Esophagus squamous epithelium (tissue), 5 donors: ENCODE measurements at regions not wholly inside any gene's neighbourhood (a gene's known extent, or its start where the extent isn't known, plus 50 kb on each side); places are given as distances from the start of the nearest gene placed in this dataset.

Source experiments
- DNase-seq: peaks from one replicate; lab custom pipeline; 2025; lab: John Stamatoyannopoulos, UW
- H3K27ac ChIP-seq, 4 donors: fragments of 200-600 bp; sonication (generic); one replicate each; pipeline ENCODE4 v1.5.1; 2016 to 2019; ENCODE audit warnings: mild to moderate bottlenecking in 1 of 4
- H3K27me3 ChIP-seq, 4 donors: fragments of 200-600 bp; sonication (generic); 1 replicate in 3 of 4; 2 replicates in 1 of 4; pipeline versions ENCODE4 v1.5.1 to v1.6.0; 2017 to 2021; ENCODE audit warnings: antibody characterized with exemption in 1 of 4
- H3K36me3 ChIP-seq, 3 donors: fragments of 200-600 bp; sonication (generic); one replicate each; pipeline ENCODE4 v1.5.1; 2016 to 2019
- H3K4me1 ChIP-seq, 3 donors: fragments of 200-600 bp; sonication (generic); one replicate each; pipeline ENCODE4 v1.5.1; 2017 to 2019
- H3K4me3 ChIP-seq, 4 donors: fragments of 200-600 bp; sonication (generic); 1 replicate in 3 of 4; 2 replicates in 1 of 4; pipeline ENCODE4 v1.5.1; 2016 to 2019; ENCODE audit warnings: mild to moderate bottlenecking in 2 of 4, moderate library complexity in 1 of 4
- H3K9me3 ChIP-seq, 3 donors: fragments of 200-600 bp; sonication (generic); one replicate each; pipeline ENCODE4 v1.5.1; 2016 to 2019
- POLR2A ChIP-seq, 4 donors: fragments of 450-650 bp; IDR thresholded peaks; one replicate each; pipeline ENCODE4 v1.6.1; 2017; ENCODE audit warnings: antibody characterized with exemption in 4 of 4, mild to moderate bottlenecking in 4 of 4, moderate library complexity in 3 of 4
- WGBS, 2 donors: methylation state at CpG; one replicate each; pipeline ENCODE4 v1.1.5; 2018; 5-methylcytosine and 5-hydroxymethylcytosine counted together
- intact Hi-C: fragments of 100-400 bp; cut with DNase I; formaldehyde crosslinking; loops from one replicate; pipeline ENCODE4 v1.15.0; 2022
- TF ChIP-seq, protein P1 (sequence below), 6 experiments: fragments of 450-650 bp in 4 of 6; fragments of 200-600 bp in 2 of 6; sonication (generic) in 2 of 6; IDR thresholded peaks; one replicate each; pipeline ENCODE4 v1.5.1; 2016 to 2019; ENCODE audit warnings: antibody characterized with exemption in 6 of 6, mild to moderate bottlenecking in 4 of 6, moderate library complexity in 4 of 6
- donor health status: DM: yes; HTN: yes; CAD: no.

DNA sequence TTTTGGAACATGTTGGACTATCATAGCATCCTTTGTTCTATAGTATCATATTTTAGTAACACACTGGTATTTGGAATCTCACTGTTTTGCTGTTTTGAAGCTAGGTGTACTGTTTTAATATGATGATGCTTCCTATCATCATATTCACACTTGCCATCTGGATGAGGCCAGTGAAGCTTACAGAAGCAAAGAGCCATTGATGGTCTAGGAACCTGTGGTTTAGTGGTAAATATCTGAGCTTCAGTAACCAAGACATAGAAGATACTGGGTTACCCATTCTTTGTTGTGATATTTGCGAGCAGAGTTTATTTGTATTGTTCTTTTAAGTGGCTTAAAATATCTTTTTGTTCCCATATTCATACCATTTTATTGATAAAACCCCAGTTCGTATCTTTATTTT, 304.1 kb downstream of the SATB1 start:
- TF ChIP-seq POLR2A (IDR thresholded peaks at IDR 0.05), result no peak
- TF ChIP-seq, protein P1, sequence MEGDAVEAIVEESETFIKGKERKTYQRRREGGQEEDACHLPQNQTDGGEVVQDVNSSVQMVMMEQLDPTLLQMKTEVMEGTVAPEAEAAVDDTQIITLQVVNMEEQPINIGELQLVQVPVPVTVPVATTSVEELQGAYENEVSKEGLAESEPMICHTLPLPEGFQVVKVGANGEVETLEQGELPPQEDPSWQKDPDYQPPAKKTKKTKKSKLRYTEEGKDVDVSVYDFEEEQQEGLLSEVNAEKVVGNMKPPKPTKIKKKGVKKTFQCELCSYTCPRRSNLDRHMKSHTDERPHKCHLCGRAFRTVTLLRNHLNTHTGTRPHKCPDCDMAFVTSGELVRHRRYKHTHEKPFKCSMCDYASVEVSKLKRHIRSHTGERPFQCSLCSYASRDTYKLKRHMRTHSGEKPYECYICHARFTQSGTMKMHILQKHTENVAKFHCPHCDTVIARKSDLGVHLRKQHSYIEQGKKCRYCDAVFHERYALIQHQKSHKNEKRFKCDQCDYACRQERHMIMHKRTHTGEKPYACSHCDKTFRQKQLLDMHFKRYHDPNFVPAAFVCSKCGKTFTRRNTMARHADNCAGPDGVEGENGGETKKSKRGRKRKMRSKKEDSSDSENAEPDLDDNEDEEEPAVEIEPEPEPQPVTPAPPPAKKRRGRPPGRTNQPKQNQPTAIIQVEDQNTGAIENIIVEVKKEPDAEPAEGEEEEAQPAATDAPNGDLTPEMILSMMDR (IDR thresholded peaks at IDR 0.05), result no peak
- Histone ChIP-seq H3K27me3 (no peaks in the 10 kb centered on the region), H3K27ac (no peak overlapping the region), H3K4me3 (no peak overlapping the region), H3K9me3 (no peaks in the 10 kb centered on the region), H3K4me1 (no peaks in the 10 kb centered on the region), H3K36me3 (no peaks in the 10 kb centered on the region)
- intact Hi-C loops, result no loop called here
- WGBS, 2 donors, result 79 to 85% methylated on average over 2 of the region's 2 CpGs
- no peak for DNase-seq

DNA sequence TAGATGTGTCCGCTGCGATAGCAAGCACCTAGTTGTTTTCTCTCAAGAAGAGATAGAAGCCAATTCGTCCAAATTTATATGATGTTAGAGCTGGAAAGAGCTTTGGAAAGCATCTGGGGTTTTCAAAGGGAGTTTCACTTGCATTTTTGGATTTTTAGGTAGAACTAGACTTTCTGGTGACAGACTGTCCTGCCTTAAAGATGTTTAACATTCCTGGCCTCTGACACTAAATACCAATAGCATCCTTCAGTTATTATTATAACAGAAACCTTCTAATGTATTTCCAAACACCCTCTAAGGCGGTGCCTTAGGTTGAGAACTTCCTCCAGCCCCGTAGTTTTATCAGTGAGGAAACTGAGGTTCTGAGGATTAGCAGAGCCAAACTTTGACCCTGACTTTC, 305.3 kb downstream of the SATB1 start:
- Histone ChIP-seq H3K4me3 (no peak overlapping the region), H3K27me3 (no peaks in the 10 kb centered on the region), H3K36me3 (no peaks in the 10 kb centered on the region), H3K4me1 (no peaks in the 10 kb centered on the region), H3K9me3 (no peaks in the 10 kb centered on the region), H3K27ac (no peak overlapping the region)
- intact Hi-C loops, result no loop called here
- 75 to 87% methylated on average over 5 of the region's 5 CpGs for WGBS, 2 donors
- no peak for TF ChIP-seq POLR2A (IDR thresholded peaks at IDR 0.05)
- TF ChIP-seq, protein P1 (IDR thresholded peaks at IDR 0.05), result no peak
- DNase-seq, result no peak

DNA sequence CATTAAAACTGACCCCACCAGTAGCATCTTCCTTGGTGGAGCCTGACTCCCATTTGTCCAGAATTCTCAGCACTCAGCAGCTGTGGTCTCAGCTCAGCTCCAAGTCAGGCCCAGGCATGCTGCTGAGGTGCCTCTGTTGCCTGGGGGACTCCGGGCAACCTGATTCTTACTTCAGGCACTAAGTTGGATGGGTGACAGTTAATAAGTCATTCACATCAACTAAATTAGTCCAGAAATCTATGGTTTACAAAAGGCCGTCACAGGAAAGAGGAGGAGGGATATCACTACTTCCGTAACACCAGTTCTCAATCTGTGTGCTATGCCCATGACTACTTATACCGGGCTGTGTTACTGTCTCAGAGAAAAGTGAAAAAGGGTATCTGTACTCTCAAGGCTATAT, 310.2 kb downstream of the SATB1 start:
- H3K27ac ChIP-seq, result no peak overlapping the region
- TF ChIP-seq, protein P1 (IDR thresholded peaks at IDR 0.05), result no peak
- TF ChIP-seq POLR2A (IDR thresholded peaks at IDR 0.05), result no peak
- intact Hi-C loops, result no loop called here
- H3K4me3 ChIP-seq, result no peak overlapping the region
- no peaks in the 10 kb centered on the region for H3K36me3 ChIP-seq
- H3K4me1 ChIP-seq, result peaks cover 0 to 6% (median 0%) of the 10 kb centered on the region in 3 donors
- DNase-seq, result no peak
- H3K9me3 ChIP-seq, result no peaks in the 10 kb centered on the region
- no peaks in the 10 kb centered on the region for H3K27me3 ChIP-seq
- WGBS, 2 donors, result 39 to 47% methylated on average over 3 to 4 of the region's 4 CpGs

DNA sequence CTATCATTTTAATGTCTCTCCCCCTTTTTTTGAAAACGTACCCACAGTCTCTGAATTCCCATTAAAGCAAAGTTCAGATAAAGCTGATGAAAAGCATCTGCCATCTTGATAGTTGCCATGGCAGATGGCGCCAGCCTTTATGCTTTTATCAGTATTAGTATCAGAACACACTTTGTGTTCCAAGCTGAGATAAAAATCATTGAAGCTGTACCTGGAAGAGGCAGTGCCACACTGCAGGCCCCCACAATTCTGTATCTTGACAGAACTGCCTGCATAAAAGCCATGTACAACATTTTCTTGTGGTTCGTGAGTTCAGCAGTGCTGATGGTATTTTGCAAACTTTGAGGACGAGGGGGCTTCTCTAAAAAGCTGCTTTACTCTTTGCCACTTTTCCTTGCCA, 311.7 kb downstream of the SATB1 start:
- DNase-seq, result no peak
- Histone ChIP-seq H3K4me3 (no peak overlapping the region), H3K36me3 (no peaks in the 10 kb centered on the region), H3K4me1 (peaks cover 0 to 6% (median 0%) of the 10 kb centered on the region in 3 donors), H3K9me3 (no peaks in the 10 kb centered on the region), H3K27ac (no peak overlapping the region), H3K27me3 (no peaks in the 10 kb centered on the region)
- WGBS, 2 donors, result 75 to 81% methylated on average over 4 of the region's 4 CpGs
- intact Hi-C loops, result no loop called here
- TF ChIP-seq, protein P1 (IDR thresholded peaks at IDR 0.05), result no peak
- no peak for TF ChIP-seq POLR2A (IDR thresholded peaks at IDR 0.05)

DNA sequence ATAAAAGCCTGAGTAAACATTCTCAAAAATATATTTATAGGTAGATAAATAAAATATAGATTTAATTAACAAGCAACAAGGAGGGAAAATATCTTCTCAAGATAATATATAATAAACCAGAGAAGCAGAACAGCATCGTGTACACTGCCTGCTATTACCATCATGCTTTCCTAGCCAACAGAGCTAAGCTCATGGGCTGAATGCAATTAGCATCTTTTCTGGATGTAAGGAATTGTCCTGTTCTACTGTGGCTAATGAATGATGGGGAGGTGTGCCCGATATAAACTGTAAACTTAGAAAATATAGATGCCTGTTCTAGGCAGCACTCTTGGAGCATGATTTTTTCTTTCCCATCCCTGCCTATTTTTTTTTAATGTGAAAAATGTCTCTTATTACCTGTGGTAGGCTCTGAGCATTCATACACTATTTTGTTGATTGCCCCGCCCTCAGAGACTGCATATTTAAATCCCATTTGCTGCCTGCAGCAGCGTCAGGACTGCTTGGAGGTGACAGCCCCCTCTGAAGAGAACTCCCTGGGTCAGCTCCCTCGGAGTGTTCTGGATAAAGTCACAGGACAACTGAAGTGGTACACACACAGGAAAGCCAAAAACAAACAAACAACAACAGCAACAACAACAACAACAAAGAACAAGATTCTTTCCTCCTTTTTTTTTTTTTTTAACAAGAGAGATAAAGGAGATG, 312.3 kb downstream of the SATB1 start:
- no peak overlapping the region for H3K27ac ChIP-seq
- no peaks in the 10 kb centered on the region for H3K9me3 ChIP-seq
- no peaks in the 10 kb centered on the region for H3K36me3 ChIP-seq
- no peak for TF ChIP-seq POLR2A (IDR thresholded peaks at IDR 0.05)
- TF ChIP-seq, protein P1 (IDR thresholded peaks at IDR 0.05), result no peak
- peaks cover 0 to 6% (median 0%) of the 10 kb centered on the region in 3 donors for H3K4me1 ChIP-seq
- no peaks in the 10 kb centered on the region for H3K27me3 ChIP-seq
- 71 to 76% methylated on average over 5 of the region's 5 CpGs for WGBS, 2 donors
- no peak for DNase-seq
- intact Hi-C loops, result no loop called here
- H3K4me3 ChIP-seq, result no peak overlapping the region
